ENCODE measurements at regions not wholly inside any gene's neighbourhood (a gene's known extent, or its start where the extent isn't known, plus 50 kb on each side); places are given as distances from the start of the nearest gene placed in this dataset.

DNA sequence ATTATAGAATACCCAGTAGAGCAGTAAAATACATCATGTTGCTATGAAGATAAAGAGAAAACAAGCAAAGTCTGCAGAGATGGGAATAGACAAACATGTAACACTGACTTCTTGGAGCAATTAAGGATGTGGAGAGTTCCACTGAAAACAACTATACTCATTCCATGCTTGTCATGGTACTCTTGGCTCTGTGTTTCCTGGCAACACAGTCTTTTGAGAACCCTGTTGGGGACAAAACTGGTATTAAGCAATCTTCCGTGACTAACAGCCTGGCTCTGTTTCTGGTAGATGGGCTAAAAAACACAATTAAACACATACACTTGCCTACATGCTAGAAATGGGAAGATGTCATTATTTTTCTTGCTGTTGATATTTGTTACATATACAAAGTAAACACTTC is 1212.3 kb upstream of the GBE1 start:
- TF ChIP-seq POLR2AphosphoS5 (IDR thresholded peaks at IDR 0.05; ENCODE audit: low read depth, low read length), result no peak
- TF ChIP-seq REST (IDR thresholded peaks at IDR 0.05; ENCODE audit: insufficient read depth in 1 of 2, low read depth in 2 of 2, low read length in 2 of 2), result no peak
- no peak for TF ChIP-seq FOXP2 (optimal IDR thresholded peaks at IDR 0.05; ENCODE audit: borderline replicate concordance, extremely low read depth, extremely low read length, insufficient read depth)
- TF ChIP-seq SIN3A (IDR thresholded peaks at IDR 0.05; ENCODE audit: borderline replicate concordance, insufficient read depth, low read length), result no peak
- TF ChIP-seq TAF1 (IDR thresholded peaks at IDR 0.05; ENCODE audit: borderline replicate concordance, insufficient read depth, low read length), result no peak

- TF ChIP-seq FOXP2 (optimal IDR thresholded peaks at IDR 0.05; ENCODE audit: borderline replicate concordance, extremely low read depth, extremely low read length, insufficient read depth) (no peak), SIN3A (IDR thresholded peaks at IDR 0.05; ENCODE audit: borderline replicate concordance, insufficient read depth, low read length) (no peak), REST (IDR thresholded peaks at IDR 0.05; ENCODE audit: insufficient read depth in 1 of 2, low read depth in 2 of 2, low read length in 2 of 2) (no peak), TAF1 (IDR thresholded peaks at IDR 0.05; ENCODE audit: borderline replicate concordance, insufficient read depth, low read length) (no peak), POLR2AphosphoS5 (IDR thresholded peaks at IDR 0.05; ENCODE audit: low read depth, low read length) (no peak)
Observed at GRCh38 chr3:82960379-82960778, 1198.9 kb upstream of the GBE1 start.

GRCh38 chr3:82957696-82958095 is 1196.3 kb upstream of the GBE1 start:
- TF ChIP-seq SIN3A (IDR thresholded peaks at IDR 0.05; ENCODE audit: borderline replicate concordance, insufficient read depth, low read length) (no peak), TAF1 (IDR thresholded peaks at IDR 0.05; ENCODE audit: borderline replicate concordance, insufficient read depth, low read length) (no peak), POLR2AphosphoS5 (IDR thresholded peaks at IDR 0.05; ENCODE audit: low read depth, low read length) (no peak), FOXP2 (optimal IDR thresholded peaks at IDR 0.05; ENCODE audit: borderline replicate concordance, extremely low read depth, extremely low read length, insufficient read depth) (no peak), REST (IDR thresholded peaks at IDR 0.05; ENCODE audit: insufficient read depth in 1 of 2, low read depth in 2 of 2, low read length in 2 of 2) (no peak)

DNA sequence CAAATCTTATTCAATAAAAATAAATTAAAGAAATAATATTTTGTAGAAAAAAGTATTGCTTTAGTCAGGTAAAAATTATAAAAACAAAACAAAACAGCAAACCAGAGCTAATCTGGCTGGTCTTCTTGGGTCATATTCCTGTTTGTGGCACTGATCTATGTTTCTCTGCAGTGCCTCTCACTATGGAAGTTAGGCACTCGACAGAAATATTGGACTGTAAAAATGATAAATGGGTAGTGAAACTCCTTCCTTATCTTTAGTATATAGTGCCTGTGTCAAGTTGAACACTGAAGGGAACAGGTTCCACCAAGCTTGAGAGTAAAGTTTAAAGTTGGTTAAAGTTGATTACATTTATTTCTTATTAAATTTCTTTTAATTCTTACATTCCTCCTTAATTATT is 1195.6 kb upstream of the GBE1 start:
- TF ChIP-seq REST (IDR thresholded peaks at IDR 0.05; ENCODE audit: insufficient read depth in 1 of 2, low read depth in 2 of 2, low read length in 2 of 2) (no peak), FOXP2 (optimal IDR thresholded peaks at IDR 0.05; ENCODE audit: borderline replicate concordance, extremely low read depth, extremely low read length, insufficient read depth) (no peak), TAF1 (IDR thresholded peaks at IDR 0.05; ENCODE audit: borderline replicate concordance, insufficient read depth, low read length) (no peak), POLR2AphosphoS5 (IDR thresholded peaks at IDR 0.05; ENCODE audit: low read depth, low read length) (no peak), SIN3A (IDR thresholded peaks at IDR 0.05; ENCODE audit: borderline replicate concordance, insufficient read depth, low read length) (no peak)

GRCh38 chr3:82954486-82954885 is 1193.0 kb upstream of the GBE1 start:
- TF ChIP-seq POLR2AphosphoS5 (IDR thresholded peaks at IDR 0.05; ENCODE audit: low read depth, low read length) (no peak), TAF1 (IDR thresholded peaks at IDR 0.05; ENCODE audit: borderline replicate concordance, insufficient read depth, low read length) (no peak), REST (IDR thresholded peaks at IDR 0.05; ENCODE audit: insufficient read depth in 1 of 2, low read depth in 2 of 2, low read length in 2 of 2) (no peak), SIN3A (IDR thresholded peaks at IDR 0.05; ENCODE audit: borderline replicate concordance, insufficient read depth, low read length) (no peak), FOXP2 (optimal IDR thresholded peaks at IDR 0.05; ENCODE audit: borderline replicate concordance, extremely low read depth, extremely low read length, insufficient read depth) (no peak)
